ENCODE measurements at regions not wholly inside any gene's neighbourhood (a gene's known extent, or its start where the extent isn't known, plus 50 kb on each side); places are given as distances from the start of the nearest gene placed in this dataset.

- no peak for TF ChIP-seq YY1 (IDR thresholded peaks at IDR 0.05; ENCODE audit: insufficient read depth, insufficient read length)
- no peak for TF ChIP-seq SUZ12 (IDR thresholded peaks at IDR 0.05; ENCODE audit: extremely low read depth, insufficient read depth, insufficient read length)
Observed at GRCh38 chr3:104738271-104738670, 628.4 kb upstream of the ALCAM start.
